Hematopoietic multipotent progenitor cell treated with erythropoietin and hydrocortisone succinate and interleukin-3 and kit ligand, for 6 days (in vitro differentiated cells): ENCODE measurements at regions not wholly inside any gene's neighbourhood (a gene's known extent, or its start where the extent isn't known, plus 50 kb on each side); places are given as distances from the start of the nearest gene placed in this dataset.

Experiments used
- DNase-seq: peaks from one replicate; pipeline ENCODE4 v3.0.0-alpha.2; 2015

- no peak for DNase-seq
These were observed 1611.5 kb upstream of the TMEFF2 start for GRCh38 chr2:193806088-193806774.

GRCh38 chr2:193796847-193797246 lies 1602.1 kb upstream of the TMEFF2 start:
- DNase-seq, result no peak

- DNase-seq, result no peak
These were observed 1599.2 kb upstream of the TMEFF2 start for GRCh38 chr2:193793914-193794313.

- DNase-seq, result no peak
These were observed 1588.9 kb upstream of the TMEFF2 start for GRCh38 chr2:193783681-193784080.

GRCh38 chr2:193778293-193778692 lies 1583.6 kb upstream of the TMEFF2 start:
- DNase-seq, result no peak

- no peak for DNase-seq
These were observed 1582.3 kb upstream of the TMEFF2 start for GRCh38 chr2:193776988-193777387.

- DNase-seq, result no peak
These were observed 1579.4 kb upstream of the TMEFF2 start for GRCh38 chr2:193774166-193774565.

- no peak for DNase-seq
These were observed 1556.6 kb upstream of the TMEFF2 start for GRCh38 chr2:193751299-193751698.

- DNase-seq, result no peak
These were observed 1554.8 kb upstream of the TMEFF2 start for GRCh38 chr2:193749485-193749884.

- DNase-seq, result no peak
These were observed 1548.4 kb upstream of the TMEFF2 start for GRCh38 chr2:193743089-193743488.

GRCh38 chr2:193738892-193739291 lies 1544.2 kb upstream of the TMEFF2 start:
- DNase-seq, result no peak

- no peak for DNase-seq
These were observed 1518.2 kb upstream of the TMEFF2 start for GRCh38 chr2:193712912-193713311.

GRCh38 chr2:193703411-193703810 lies 1508.7 kb upstream of the TMEFF2 start:
- DNase-seq, result no peak

- no peak for DNase-seq
These were observed 1506.8 kb upstream of the TMEFF2 start for GRCh38 chr2:193701484-193701883.

- peak; percentile 28 for DNase-seq
These were observed 1500.6 kb upstream of the TMEFF2 start for GRCh38 chr2:193695367-193695766.

- DNase-seq, result no peak
These were observed 1499.0 kb upstream of the TMEFF2 start for GRCh38 chr2:193693758-193694157.

GRCh38 chr2:193690572-193690971 lies 1495.8 kb upstream of the TMEFF2 start:
- DNase-seq, result no peak

- DNase-seq, result no peak
These were observed 1492.5 kb upstream of the TMEFF2 start for GRCh38 chr2:193687195-193687594.

GRCh38 chr2:193679847-193680246 lies 1485.1 kb upstream of the TMEFF2 start:
- no peak for DNase-seq

GRCh38 chr2:193670478-193670877 lies 1475.7 kb upstream of the TMEFF2 start:
- no peak for DNase-seq

GRCh38 chr2:193668557-193669323 lies 1474.0 kb upstream of the TMEFF2 start:
- DNase-seq, result no peak

- DNase-seq, result no peak
These were observed 1433.2 kb upstream of the TMEFF2 start for GRCh38 chr2:193627927-193628272.

- DNase-seq, result no peak
These were observed 1432.6 kb upstream of the TMEFF2 start for GRCh38 chr2:193627187-193627926.

- DNase-seq, result no peak
These were observed 1413.7 kb upstream of the TMEFF2 start for GRCh38 chr2:193608451-193608850.
